Colonic mucosa (tissue), 4 donors: ENCODE measurements at regions not wholly inside any gene's neighbourhood (a gene's known extent, or its start where the extent isn't known, plus 50 kb on each side); places are given as distances from the start of the nearest gene placed in this dataset.

ENCODE experiments used
- DNase-seq: peaks from one replicate; pipeline ENCODE4 v3.0.0-alpha.2; 2020
- H3K27ac ChIP-seq: fragments of 200-600 bp; one replicate; pipeline ENCODE4 v1.8.0; 2021
- H3K27me3 ChIP-seq: fragments of 200-600 bp; one replicate; pipeline ENCODE4 v1.8.0; 2021
- H3K36me3 ChIP-seq: fragments of 200-600 bp; one replicate; pipeline ENCODE4 v1.8.0; 2021
- H3K4me1 ChIP-seq: fragments of 200-600 bp; one replicate; pipeline ENCODE4 v1.8.0; 2021; ENCODE audit warnings: mild to moderate bottlenecking
- H3K4me3 ChIP-seq: fragments of 200-600 bp; one replicate; pipeline ENCODE4 v1.8.0; 2021
- H3K9ac ChIP-seq, 2 donors: one replicate each; pipeline ENCODE4 v1.7.0; 2013; ENCODE audit warnings: control low read depth in 2 of 2, low read depth in 2 of 2, low read length in 2 of 2
- H3K9me3 ChIP-seq: fragments of 200-600 bp; one replicate; pipeline ENCODE4 v1.8.0; 2021
- intact Hi-C: fragments of 100-400 bp; cut with DNase I; formaldehyde crosslinking; loops from one replicate; pipeline ENCODE4 v1.14.1; 2022
- TF ChIP-seq, protein P1 (sequence below): fragments of 200-600 bp; IDR thresholded peaks from one replicate; pipeline ENCODE4 v1.8.0; 2022; ENCODE audit warnings: antibody characterized with exemption, mild to moderate bottlenecking
- donor health status: healthy.
- donor health status: DM: no; HTN: no; CAD: no.
- donor health status: DM: no; HTN: no; CAD: no.

DNA sequence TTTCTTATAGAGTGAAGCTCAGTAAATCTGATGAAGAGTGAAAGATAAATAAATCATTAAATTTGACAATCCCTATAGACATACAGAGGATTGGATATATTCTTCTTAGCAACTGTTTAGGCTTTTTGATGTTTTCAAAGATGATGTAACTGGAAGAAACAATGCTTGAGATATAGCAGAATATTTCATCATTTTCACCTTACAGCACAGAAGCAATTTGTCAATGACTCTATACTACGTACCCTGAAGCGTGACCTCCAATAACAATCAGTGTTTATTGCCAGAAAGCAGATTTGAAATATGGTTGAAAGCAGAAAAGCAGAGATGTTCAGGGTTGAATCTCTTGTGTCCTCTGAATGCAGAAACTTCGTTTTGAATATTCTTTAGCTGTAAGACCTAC, 228.4 kb downstream of the DTHD1 start:
- H3K4me1 ChIP-seq, result no peaks in the 10 kb centered on the region
- H3K9me3 ChIP-seq, result no peaks in the 10 kb centered on the region
- no peaks in the 10 kb centered on the region for H3K27me3 ChIP-seq
- intact Hi-C loops, result no loop called here
- no peak overlapping the region for H3K4me3 ChIP-seq
- no peak overlapping the region for H3K9ac ChIP-seq
- no peak overlapping the region for H3K27ac ChIP-seq
- no peaks in the 10 kb centered on the region for H3K36me3 ChIP-seq
- TF ChIP-seq, protein P1, sequence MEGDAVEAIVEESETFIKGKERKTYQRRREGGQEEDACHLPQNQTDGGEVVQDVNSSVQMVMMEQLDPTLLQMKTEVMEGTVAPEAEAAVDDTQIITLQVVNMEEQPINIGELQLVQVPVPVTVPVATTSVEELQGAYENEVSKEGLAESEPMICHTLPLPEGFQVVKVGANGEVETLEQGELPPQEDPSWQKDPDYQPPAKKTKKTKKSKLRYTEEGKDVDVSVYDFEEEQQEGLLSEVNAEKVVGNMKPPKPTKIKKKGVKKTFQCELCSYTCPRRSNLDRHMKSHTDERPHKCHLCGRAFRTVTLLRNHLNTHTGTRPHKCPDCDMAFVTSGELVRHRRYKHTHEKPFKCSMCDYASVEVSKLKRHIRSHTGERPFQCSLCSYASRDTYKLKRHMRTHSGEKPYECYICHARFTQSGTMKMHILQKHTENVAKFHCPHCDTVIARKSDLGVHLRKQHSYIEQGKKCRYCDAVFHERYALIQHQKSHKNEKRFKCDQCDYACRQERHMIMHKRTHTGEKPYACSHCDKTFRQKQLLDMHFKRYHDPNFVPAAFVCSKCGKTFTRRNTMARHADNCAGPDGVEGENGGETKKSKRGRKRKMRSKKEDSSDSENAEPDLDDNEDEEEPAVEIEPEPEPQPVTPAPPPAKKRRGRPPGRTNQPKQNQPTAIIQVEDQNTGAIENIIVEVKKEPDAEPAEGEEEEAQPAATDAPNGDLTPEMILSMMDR, result no peak
- no peak for DNase-seq

DNA sequence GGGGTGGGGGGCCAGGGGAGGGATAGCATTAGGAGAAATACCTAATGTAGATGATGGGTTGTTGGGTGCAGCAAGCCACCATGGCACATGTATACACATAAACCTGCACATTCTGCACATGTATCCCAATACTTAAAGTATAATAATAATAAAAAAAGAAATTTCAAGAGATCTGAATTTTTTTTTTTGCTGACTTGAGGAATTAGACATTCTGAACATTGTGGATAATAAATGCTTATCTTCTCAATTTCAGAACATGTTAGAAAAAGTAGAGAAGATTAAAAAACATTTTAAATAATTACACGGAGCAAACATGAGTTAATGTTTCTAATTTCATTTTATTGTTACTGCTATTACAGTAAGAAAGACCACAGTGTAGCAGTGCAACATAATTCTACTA, 230.4 kb downstream of the DTHD1 start:
- Histone ChIP-seq H3K36me3 (no peaks in the 10 kb centered on the region), H3K4me1 (no peaks in the 10 kb centered on the region), H3K9ac (no peak overlapping the region), H3K4me3 (no peak overlapping the region), H3K9me3 (no peaks in the 10 kb centered on the region), H3K27ac (no peak overlapping the region), H3K27me3 (no peaks in the 10 kb centered on the region)
- intact Hi-C loops, result no loop called here
- TF ChIP-seq, protein P1, result no peak
- no peak for DNase-seq

DNA sequence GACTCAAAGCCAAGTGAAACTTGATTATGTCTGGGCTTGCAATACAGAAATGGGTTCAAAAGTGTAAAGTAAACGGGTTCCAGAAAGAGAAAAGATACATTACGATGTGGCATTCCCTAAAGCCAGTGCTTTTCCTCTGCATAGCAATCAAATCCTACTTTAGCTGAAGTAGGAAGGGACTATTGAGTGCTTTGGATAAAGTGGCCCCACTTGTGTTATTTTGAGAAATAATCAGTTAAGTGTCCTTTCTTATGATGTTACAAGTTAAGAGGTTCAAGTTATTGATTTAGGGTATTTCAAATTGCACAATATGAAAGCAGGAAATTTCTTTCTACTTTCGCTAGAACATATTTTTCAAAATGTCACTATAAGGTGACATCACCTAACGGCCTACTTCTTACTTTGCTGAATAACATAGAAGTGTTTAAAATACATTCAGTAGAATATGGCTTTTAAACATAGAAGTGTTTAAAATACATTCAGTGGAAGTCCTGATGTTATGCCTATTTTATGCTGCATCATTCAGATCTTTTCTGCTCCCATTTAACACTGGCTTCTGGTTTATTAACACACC, 235.2 kb downstream of the DTHD1 start:
- Histone ChIP-seq H3K27me3 (no peaks in the 10 kb centered on the region), H3K4me1 (no peaks in the 10 kb centered on the region), H3K9me3 (no peaks in the 10 kb centered on the region), H3K9ac (no peak overlapping the region), H3K27ac (no peak overlapping the region), H3K4me3 (no peak overlapping the region), H3K36me3 (no peaks in the 10 kb centered on the region)
- no peak for DNase-seq
- TF ChIP-seq, protein P1, result no peak
- intact Hi-C loops, result no loop called here

DNA sequence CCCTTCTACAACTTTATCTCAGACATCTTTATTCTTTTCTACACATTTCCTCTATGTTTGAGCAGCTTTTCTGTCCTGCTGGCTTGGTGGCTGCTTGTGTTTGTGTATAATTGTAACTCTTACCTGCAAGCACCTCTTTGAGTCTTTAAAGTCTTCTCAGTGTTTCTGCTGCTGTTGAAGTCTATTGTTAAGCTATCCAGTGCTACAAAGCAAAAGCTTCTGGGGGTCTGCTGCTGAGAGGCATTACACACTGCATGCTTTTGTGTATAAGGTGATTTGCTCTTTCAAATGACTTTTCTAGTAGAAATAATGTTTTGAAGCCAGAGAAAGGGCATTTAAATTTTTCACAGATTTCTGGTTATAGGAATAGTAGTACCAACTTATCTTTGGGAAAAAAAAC, 241.8 kb downstream of the DTHD1 start:
- Histone ChIP-seq H3K27ac (no peak overlapping the region), H3K27me3 (no peaks in the 10 kb centered on the region), H3K36me3 (no peaks in the 10 kb centered on the region), H3K4me1 (no peaks in the 10 kb centered on the region), H3K4me3 (no peak overlapping the region), H3K9ac (no peak overlapping the region), H3K9me3 (no peaks in the 10 kb centered on the region)
- no peak for DNase-seq
- TF ChIP-seq, protein P1, result no peak
- intact Hi-C loops, result no loop called here

DNA sequence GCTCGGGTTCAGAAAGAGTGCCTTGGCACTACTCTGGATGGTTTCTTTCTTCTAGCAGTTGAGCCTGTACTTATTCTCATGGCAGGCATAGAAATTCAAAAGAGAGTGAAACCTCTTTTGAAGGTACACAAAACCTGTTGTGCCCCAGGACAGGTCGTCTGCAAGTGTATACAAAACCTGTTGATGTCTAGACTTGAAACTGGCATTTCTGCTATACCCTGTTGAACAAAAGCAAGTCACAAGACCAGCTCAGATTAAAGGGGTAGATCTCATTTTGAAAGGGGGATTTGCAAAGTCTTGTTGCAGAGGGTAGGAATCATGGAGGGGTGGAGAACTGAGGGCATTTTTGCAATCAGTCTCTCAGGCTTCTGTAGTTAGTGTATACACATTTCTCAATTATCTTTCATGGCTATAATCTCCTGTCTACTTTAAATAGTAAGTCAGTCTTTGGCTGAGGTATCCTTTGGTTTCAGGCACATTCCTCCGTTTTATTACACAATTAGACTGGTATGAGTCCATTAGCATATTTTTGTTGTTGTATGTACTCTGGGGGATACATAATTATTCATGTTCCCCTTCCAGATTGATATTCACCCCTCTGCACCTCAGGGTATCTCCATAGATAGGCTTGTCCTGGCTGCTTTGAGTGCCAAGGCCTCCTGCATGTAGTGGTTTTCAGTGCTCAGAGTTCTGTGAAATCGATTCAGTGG, 251.4 kb downstream of the DTHD1 start:
- TF ChIP-seq, protein P1, result no peak
- DNase-seq, result no peak
- Histone ChIP-seq H3K9ac (no peak overlapping the region), H3K27ac (no peak overlapping the region), H3K36me3 (no peaks in the 10 kb centered on the region), H3K9me3 (no peaks in the 10 kb centered on the region), H3K27me3 (no peaks in the 10 kb centered on the region), H3K4me1 (no peaks in the 10 kb centered on the region), H3K4me3 (no peak overlapping the region)
- intact Hi-C loops, result no loop called here
